Heart right ventricle (tissue), 16 donors: ENCODE measurements at regions not wholly inside any gene's neighbourhood (a gene's known extent, or its start where the extent isn't known, plus 50 kb on each side); places are given as distances from the start of the nearest gene placed in this dataset.
"Not testable (repeated sequence)": the region's sequence is repeated elsewhere in the genome, so short reads cannot be mapped to it uniquely, and the experiment has no call there.

Experiments used
- ATAC-seq, 8 donors: fragments of 200-7000 bp; cut with Tn5 transposase; one replicate each; pipeline ENCODE4 v1.9.1; 2020; ENCODE audit warnings: mild to moderate bottlenecking in 8 of 8, moderate library complexity in 8 of 8, moderate number of reproducible peaks in 1 of 8
- DNase-seq, 2 donors: peaks; one replicate each; pipeline ENCODE4 v3.0.0-alpha.2; 2020
- H3K27ac ChIP-seq, 10 donors: fragments of 200-600 bp; sonication (generic) in 2 of 10; one replicate each; pipeline versions ENCODE4 v1.5.0 to v1.8.0; 2020 to 2022; ENCODE audit warnings: mild to moderate bottlenecking in 3 of 10
- H3K27me3 ChIP-seq, 7 donors: fragments of 200-600 bp; one replicate each; pipeline ENCODE4 v1.8.0; 2021 to 2022; ENCODE audit warnings: mild to moderate bottlenecking in 2 of 7
- H3K36me3 ChIP-seq, 9 donors: fragments of 200-600 bp; sonication (generic) in 1 of 9; one replicate each; pipeline versions ENCODE4 v1.5.0 to v1.8.0; 2020 to 2022; ENCODE audit warnings: mild to moderate bottlenecking in 2 of 9
- H3K4me1 ChIP-seq, 9 donors: fragments of 200-600 bp; sonication (generic) in 1 of 9; one replicate each; pipeline versions ENCODE4 v1.5.0 to v1.8.0; 2020 to 2022; ENCODE audit warnings: mild to moderate bottlenecking in 4 of 9
- H3K4me3 ChIP-seq, 10 donors: fragments of 200-600 bp; sonication (generic) in 2 of 10; one replicate each; pipeline versions ENCODE4 v1.5.0 to v1.8.0; 2020 to 2022; ENCODE audit warnings: mild to moderate bottlenecking in 7 of 10, moderate library complexity in 2 of 10
- H3K9me3 ChIP-seq, 11 donors: fragments of 200-600 bp in 10 of 11; sonication (generic) in 2 of 11; one replicate each; pipeline versions ENCODE4 v1.5.0 to v1.8.0; 2013 to 2022; ENCODE audit warnings: mild to moderate bottlenecking in 2 of 11, control low read depth in 1 of 11, moderate library complexity in 1 of 11
- WGBS, 2 donors: extraction: QIAGEN DNeasy Blood & Tissue Kit; methylation state at CpG; one replicate each; pipeline ENCODE4 v1.1.7; 2013; ENCODE audit warnings: inconsistent platforms in 1 of 2; 5-methylcytosine and 5-hydroxymethylcytosine counted together
- intact Hi-C, 10 donors: fragments of 100-400 bp; cut with DNase I; formaldehyde crosslinking; loops; one replicate each; pipeline versions ENCODE4 v1.11.1 to v1.14.2; 2022
- TF ChIP-seq, protein P1 (sequence below), 9 donors: fragments of 200-600 bp; sonication (generic) in 2 of 9; IDR thresholded peaks; one replicate each; pipeline versions ENCODE4 v1.5.0 to v1.8.0; 2021 to 2022; ENCODE audit warnings: antibody characterized with exemption in 9 of 9, mild to moderate bottlenecking in 5 of 9, moderate library complexity in 1 of 9
- donor health status: Arrhythmogenic right ventricular cardiomyopathy.
- donor health status: ischemic (EF 13 %, LVEDD 7.1; RV severe dilation, severe dysfunction).
- donor health status: healthy with polysubstance abuse.
- donor health status: DM: no; HTN: yes; CAD: no.
- donor health status: DM: no; HTN: no; CAD: no.
- donor health status: ischemic (EF 25% LVEDD 6.9; RV normal size, moderate dysfunction).
- donor health status: ischemic (EF 25% LVEDD 5.7; RV mildly dilated, moderate dysfunction).
- donor health status: healthy.
- donor health status: DM: yes; HTN: yes; CAD: no.
- donor health status: Ischemic cardiomyopathy.
- donor health status: ischemic (EF 35%, LVEDD 5.7; RV mildly dilated, moderate dysfunction).
- donor health status: nonischemic (EF 11% LVEDD 7.7; RV severe dilation, severe dysfunction).
- donor health status: DM: yes; HTN: yes; CAD: no.
- donor health status: PGD.
- donor health status: ischemic (EF 29% LVEDD 5.4; RV normal size, mild dysfunction).
- donor health status: nonischemic (EF 23%, LVEDD 6.1; RV moderate dilation, normal function).

DNA sequence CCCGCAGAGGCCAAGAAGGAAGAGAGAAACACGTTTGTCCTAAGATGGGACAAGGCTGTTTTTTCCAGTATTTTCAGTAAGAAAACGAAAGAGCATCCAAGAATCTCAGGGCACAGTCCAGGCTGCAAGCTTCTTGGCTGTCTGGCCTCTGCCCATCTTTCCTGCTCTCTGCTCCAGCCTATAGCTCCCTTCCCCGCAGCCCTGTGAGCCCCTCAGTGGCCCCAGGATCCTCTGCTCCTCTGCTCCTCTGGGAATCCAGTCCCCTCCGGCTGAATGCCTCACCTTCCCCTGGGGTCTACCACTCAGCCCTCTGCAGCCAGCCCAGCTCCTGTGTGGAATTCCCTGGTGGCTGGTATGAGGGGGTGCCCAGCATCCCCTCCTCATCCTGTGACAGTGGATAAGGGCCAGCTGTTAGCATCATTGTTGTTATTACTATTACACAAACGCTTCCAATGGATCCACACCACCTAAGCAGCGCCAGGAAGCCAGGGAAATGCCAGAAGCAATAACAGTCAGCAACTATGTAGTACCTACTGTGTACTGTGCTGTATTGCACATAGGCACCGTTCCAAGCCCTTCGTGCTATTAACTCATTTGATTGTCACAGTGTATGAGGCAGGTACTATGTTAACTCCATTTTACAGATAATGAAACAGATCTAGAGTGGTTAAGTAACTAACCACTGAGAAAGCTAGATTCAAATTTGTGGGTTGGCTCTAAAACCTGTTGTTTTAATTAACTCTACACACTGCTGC lies 60.3 kb upstream of the PTPN1 start:
- H3K36me3 ChIP-seq: no peaks in the 10 kb centered on the region
- H3K27ac ChIP-seq: peak overlapping the region in 1 of 10 donors; percentile 14
- H3K4me1 ChIP-seq: peaks cover 0 to 37% (median 13%) of the 10 kb centered on the region in 9 donors
- TF ChIP-seq, protein P1, sequence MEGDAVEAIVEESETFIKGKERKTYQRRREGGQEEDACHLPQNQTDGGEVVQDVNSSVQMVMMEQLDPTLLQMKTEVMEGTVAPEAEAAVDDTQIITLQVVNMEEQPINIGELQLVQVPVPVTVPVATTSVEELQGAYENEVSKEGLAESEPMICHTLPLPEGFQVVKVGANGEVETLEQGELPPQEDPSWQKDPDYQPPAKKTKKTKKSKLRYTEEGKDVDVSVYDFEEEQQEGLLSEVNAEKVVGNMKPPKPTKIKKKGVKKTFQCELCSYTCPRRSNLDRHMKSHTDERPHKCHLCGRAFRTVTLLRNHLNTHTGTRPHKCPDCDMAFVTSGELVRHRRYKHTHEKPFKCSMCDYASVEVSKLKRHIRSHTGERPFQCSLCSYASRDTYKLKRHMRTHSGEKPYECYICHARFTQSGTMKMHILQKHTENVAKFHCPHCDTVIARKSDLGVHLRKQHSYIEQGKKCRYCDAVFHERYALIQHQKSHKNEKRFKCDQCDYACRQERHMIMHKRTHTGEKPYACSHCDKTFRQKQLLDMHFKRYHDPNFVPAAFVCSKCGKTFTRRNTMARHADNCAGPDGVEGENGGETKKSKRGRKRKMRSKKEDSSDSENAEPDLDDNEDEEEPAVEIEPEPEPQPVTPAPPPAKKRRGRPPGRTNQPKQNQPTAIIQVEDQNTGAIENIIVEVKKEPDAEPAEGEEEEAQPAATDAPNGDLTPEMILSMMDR (IDR thresholded peaks at IDR 0.05): no peak
- ATAC-seq (peak in 1 of 8 donors; percentile 13), DNase-seq (no peak)
- intact Hi-C loops: loop anchor here in 7 of 10 donors (5.0 to 10.0 kb wide), 6 partner anchors 33 to 175 kb away; no protein-coding TSS in a partner anchor
- no peaks in the 10 kb centered on the region for H3K27me3 ChIP-seq
- H3K9me3 ChIP-seq: no peaks in the 10 kb centered on the region
- no peak overlapping the region for H3K4me3 ChIP-seq
- 60 to 70% methylated on average over 9 of the region's 9 CpGs for WGBS, 2 donors

DNA sequence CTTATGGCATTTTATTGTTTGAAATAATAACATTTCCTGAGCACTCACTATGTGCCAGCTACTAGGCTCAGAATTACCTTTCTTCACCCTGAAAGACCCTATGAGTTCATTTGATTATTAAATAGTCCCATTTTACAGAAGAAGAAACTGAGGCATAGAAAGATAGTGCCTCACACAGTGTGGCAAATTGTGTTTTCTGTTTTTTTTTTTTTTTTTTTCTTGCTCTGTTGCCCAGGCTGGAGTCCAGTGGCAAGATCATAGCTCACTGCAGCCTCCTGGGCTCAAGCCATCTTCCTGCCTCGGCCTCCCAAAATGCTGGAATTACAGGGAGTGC lies 59.7 kb upstream of the PTPN1 start:
- WGBS, 2 donors: 86 to 88% methylated on average over 1 of the region's 1 CpG
- H3K36me3 ChIP-seq: no peaks in the 10 kb centered on the region
- intact Hi-C loops: loop anchor here in 7 of 10 donors (5.0 to 10.0 kb wide), 6 partner anchors 33 to 176 kb away; no protein-coding TSS in a partner anchor
- H3K27me3 ChIP-seq: no peaks in the 10 kb centered on the region
- no peak for DNase-seq
- H3K27ac ChIP-seq: peak overlapping the region in 3 of 10 donors; percentile 14 to 63 (median 60)
- H3K4me1 ChIP-seq: peaks cover 0 to 36% (median 13%) of the 10 kb centered on the region in 9 donors
- TF ChIP-seq, protein P1 (IDR thresholded peaks at IDR 0.05): no peak
- H3K9me3 ChIP-seq: no peaks in the 10 kb centered on the region
- no peak for ATAC-seq
- H3K4me3 ChIP-seq: no peak overlapping the region

DNA sequence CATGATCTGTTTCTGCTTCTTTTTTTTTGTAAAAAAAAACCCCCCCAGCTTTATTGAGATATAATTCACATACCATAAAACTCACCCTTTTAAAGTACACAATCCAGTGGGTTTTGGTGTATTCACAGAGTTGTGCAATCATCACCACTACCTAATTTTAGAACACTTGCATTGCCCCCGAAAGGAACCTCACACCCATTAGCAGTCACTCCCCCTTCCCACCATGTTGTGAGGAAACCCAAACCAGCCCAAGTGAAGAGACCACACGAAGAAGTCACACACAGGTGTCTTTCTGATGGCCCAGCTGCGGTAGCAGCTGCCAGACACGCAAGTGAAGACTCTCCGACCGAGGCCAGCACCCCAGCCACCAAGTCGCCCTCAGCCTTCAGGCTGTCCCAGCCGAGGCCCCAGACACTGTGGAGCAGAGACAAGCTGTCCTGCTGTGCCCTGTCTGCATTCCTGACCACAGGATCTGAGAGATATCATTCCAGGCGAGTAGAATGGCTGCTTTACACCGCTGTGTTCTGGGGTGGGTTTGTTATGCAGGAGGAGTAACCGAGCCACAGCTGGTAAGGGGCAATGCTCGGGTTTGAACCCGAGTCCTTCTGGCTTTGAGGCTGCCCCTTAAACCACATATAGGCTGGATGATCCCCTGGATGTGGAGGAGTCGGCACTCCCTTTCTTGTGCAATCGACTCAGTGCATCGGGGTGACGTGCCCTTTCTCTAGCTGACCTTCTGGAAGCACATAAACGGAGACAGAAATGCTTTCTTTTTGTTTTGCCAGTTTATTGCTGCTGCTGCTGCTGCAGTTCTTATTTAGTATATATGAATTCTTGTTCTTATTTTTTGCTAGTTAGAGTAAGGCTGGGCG lies 59.1 kb upstream of the PTPN1 start:
- H3K4me3 ChIP-seq: peak overlapping the region in 8 of 10 donors; percentile 1 to 36 (median 30)
- DNase-seq (no peak), ATAC-seq (peak; percentile 11 to 73 (median 60))
- TF ChIP-seq, protein P1 (IDR thresholded peaks at IDR 0.05): no peak
- intact Hi-C loops: loop anchor here in 7 of 10 donors (5.0 to 10.0 kb wide), 6 partner anchors 34 to 176 kb away; no protein-coding TSS in a partner anchor
- H3K27me3 ChIP-seq: no peaks in the 10 kb centered on the region
- 30 to 33% methylated on average over 19 of the region's 19 CpGs for WGBS, 2 donors
- H3K4me1 ChIP-seq: peaks cover 0 to 37% (median 13%) of the 10 kb centered on the region in 9 donors
- no peaks in the 10 kb centered on the region for H3K36me3 ChIP-seq
- no peaks in the 10 kb centered on the region for H3K9me3 ChIP-seq
- peak overlapping the region; percentile 18 to 81 (median 62) for H3K27ac ChIP-seq

DNA sequence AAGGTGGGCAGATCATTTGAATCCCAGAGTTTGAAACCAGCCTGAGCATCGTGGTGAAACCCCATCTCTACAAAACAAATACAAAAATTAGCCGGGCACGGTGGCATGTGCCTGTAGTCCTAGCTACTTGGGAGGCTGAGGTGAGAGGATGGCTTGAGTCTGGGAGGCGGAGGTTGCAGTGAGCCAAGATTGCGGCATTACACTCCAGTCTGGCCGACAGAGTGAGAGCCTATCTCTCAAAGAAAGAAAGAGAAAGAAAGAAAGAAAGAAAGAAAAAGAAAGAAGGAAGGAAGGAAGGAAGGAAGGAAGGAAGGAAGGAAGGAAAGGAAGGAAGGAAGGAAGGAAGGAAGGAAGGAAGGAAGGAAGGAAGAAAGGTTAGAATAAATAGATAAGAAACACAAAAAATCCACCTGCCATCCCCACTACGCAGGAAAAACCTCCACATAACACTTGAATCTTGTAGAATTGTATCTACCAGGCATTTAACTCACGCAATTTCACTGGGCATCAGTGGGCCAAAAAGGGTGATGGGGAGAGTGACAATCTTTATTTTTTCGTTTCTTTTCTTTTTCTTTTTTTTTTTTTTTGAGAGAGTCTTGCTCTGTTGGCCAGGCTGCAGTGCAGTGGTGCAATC lies 58.3 kb upstream of the PTPN1 start:
- intact Hi-C loops: loop anchor here in 7 of 10 donors (5.0 to 10.0 kb wide), 6 partner anchors 35 to 177 kb away; no protein-coding TSS in a partner anchor
- Histone ChIP-seq H3K4me1 (peaks cover 0 to 40% (median 13%) of the 10 kb centered on the region in 9 donors), H3K27ac (peak overlapping the region in 8 of 10 donors; percentile 18 to 81 (median 62)), H3K4me3 (peak overlapping the region in 4 of 10 donors; percentile 15 to 32 (median 29))
- DNase-seq, H3K9me3 ChIP-seq, H3K27me3 ChIP-seq, ATAC-seq, H3K36me3 ChIP-seq: not testable (repeated sequence)
- 77 to 82% methylated on average over 9 of the region's 9 CpGs for WGBS, 2 donors
